Stimulated activated naive CD8-positive, alpha-beta T cell treated with anti-CD3 and anti-CD28 coated beads, Interleukin-15, Interleukin-2, amounts not matched to agents 100 U/mL and 50 U/mL, for 24 hours (primary cell): ENCODE measurements at regions not wholly inside any gene's neighbourhood (a gene's known extent, or its start where the extent isn't known, plus 50 kb on each side); places are given as distances from the start of the nearest gene placed in this dataset.

Source experiments
- ATAC-seq: fragments of 150-1000 bp; cut with Tn5 transposase; one replicate; pipeline ENCODE4 v1.10.0; 2021
- DNase-seq: peaks from one replicate; pipeline ENCODE4 v3.0.0; 2021

DNA sequence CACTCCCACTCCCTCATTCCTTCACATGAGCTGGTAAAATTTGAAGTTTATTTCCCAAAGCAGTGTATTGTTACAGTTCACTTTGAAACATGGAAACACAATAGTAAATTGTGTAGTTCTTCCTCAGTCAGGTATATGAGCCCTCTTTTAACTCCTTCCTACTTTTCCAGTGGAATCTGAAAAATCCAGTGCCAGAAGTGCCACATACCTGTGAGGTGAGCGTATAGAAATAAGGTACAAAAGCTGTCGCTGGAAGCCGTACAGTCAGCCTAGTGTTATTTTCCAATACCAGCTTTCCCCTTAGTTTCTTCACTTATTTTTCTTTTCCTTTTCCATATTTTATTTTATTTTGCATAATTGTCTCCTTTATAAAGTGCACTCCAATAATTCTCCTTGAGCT is 81.7 kb upstream of the CADM2 start:
- DNase-seq (no peak), ATAC-seq (no peak)

DNA sequence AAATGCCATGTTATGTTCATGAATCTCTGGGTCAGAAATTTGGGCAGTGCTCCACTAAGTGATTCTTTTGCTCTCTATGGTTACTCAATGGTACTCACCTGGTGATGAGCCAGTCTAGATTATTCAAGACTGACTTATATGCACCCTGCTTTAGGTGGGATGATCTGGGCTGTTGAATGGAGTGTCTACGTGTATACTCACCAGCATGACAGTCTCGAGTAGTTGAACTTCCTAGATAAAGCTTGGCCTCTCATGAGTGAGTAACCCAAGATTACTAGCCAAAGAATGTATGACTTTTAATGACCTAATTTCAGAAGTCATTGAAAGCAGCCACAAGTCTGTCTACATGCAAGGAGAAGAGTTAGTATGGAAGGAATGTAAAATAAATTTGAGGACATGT is 77.5 kb upstream of the CADM2 start:
- DNase-seq (no peak), ATAC-seq (no peak)

- DNase-seq (no peak), ATAC-seq (no peak)
Measured at GRCh38 chr3:84885199-84885882, 73.4 kb upstream of the CADM2 start.

- DNase-seq (no peak), ATAC-seq (no peak)
Measured at GRCh38 chr3:84891851-84892250, 66.9 kb upstream of the CADM2 start.

DNA sequence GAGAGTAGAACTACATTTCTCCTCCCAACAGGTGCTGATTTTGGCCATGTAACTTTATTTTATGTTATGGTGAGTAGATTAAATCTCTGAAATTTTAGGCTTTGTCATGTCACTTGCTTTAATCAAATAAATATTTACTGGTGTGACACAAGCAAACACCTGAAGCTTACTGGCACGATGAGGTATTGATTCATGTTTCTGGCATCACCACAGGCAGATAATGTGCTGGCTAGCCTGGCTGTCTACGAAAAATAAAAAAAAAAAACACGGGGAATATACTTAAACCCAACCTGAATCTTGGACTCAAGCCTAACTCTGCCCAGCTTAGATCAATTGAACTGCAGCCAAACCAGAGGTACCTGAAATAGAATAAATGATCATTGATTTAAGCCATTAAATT is 65.6 kb upstream of the CADM2 start:
- ATAC-seq (no peak), DNase-seq (no peak)

- no peak for ATAC-seq
- no peak for DNase-seq
Measured at GRCh38 chr3:84904212-84904611, 54.6 kb upstream of the CADM2 start.

- DNase-seq, result no peak
- ATAC-seq, result no peak
Measured at GRCh38 chr3:84904816-84905555, 53.8 kb upstream of the CADM2 start.

DNA sequence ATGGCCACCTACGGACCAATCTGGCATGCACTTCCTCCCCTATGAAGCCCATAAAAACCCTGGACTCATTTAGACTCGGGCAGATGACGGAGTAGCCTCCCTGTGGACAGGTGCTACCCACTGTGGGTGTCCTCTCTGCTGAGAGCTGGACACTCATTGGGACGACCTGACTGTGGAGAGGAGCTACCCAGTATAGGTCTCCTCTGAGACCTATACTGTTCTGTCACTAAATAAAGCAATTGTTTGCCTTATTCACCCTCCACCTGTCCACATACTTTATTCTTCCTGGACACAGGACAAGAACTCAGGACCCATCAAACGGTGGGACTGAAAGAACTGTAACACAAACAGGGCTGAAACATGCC is 53.3 kb upstream of the CADM2 start:
- ATAC-seq (no peak), DNase-seq (no peak)

DNA sequence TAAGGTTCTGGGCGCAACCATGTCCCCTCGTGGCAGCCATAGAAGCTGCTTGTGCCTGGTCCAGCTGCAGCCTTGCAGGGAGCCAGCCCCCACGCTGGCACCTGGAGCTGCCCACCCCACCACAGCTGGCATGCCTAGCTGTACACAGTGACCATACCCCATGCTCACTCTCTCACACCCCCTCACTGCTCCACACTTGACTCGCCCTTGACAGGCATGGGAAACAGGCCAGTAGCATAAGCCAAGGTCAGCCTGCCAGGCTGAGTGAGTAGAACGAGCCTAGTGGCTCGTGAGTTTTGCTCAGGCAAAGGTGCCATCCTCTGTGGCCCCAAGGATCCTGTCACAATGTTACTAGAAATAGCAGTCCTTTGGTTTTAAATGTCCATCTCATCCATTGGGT is 52.7 kb upstream of the CADM2 start:
- DNase-seq, result no peak
- ATAC-seq, result no peak
